ENCODE measurements at regions not wholly inside any gene's neighbourhood (a gene's known extent, or its start where the extent isn't known, plus 50 kb on each side); places are given as distances from the start of the nearest gene placed in this dataset.
"Not testable (repeated sequence)": the region's sequence is repeated elsewhere in the genome, so short reads cannot be mapped to it uniquely, and the experiment has no call there.

- not testable (repeated sequence) for DNase-seq
These were observed 114.5 kb upstream of the PLGLB2 start for GRCh38 chr2:87633287-87633963.

DNA sequence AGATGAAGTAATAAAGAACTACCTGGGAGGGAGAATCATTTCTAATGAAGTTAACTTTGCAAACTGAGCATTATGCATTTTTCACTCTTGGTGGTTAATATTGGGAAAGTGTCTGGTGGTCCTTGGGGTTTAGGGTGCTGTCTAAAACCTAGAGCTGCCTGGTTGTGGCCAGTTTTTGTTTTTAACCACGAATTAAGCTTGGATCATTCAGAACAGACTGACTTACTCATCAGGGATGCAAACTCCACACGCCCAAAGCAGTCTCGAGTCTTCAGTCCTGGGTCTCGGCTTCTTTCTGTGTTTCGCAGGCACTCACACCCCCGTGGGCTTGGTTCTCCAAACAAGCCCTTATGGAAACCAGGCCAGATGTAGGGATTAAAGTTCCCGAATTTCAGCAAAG lies 113.8 kb upstream of the PLGLB2 start:
- not testable (repeated sequence) for DNase-seq

- DNase-seq = peak; percentile 95
These were observed 112.8 kb upstream of the PLGLB2 start for GRCh38 chr2:87634971-87635650.

- not testable (repeated sequence) for DNase-seq
These were observed 111.6 kb upstream of the PLGLB2 start for GRCh38 chr2:87636246-87636645.

GRCh38 chr2:87636735-87637134 lies 111.2 kb upstream of the PLGLB2 start:
- DNase-seq = not testable (repeated sequence)

- peak; percentile 52 for DNase-seq
These were observed 110.5 kb upstream of the PLGLB2 start for GRCh38 chr2:87637249-87637990.

DNA sequence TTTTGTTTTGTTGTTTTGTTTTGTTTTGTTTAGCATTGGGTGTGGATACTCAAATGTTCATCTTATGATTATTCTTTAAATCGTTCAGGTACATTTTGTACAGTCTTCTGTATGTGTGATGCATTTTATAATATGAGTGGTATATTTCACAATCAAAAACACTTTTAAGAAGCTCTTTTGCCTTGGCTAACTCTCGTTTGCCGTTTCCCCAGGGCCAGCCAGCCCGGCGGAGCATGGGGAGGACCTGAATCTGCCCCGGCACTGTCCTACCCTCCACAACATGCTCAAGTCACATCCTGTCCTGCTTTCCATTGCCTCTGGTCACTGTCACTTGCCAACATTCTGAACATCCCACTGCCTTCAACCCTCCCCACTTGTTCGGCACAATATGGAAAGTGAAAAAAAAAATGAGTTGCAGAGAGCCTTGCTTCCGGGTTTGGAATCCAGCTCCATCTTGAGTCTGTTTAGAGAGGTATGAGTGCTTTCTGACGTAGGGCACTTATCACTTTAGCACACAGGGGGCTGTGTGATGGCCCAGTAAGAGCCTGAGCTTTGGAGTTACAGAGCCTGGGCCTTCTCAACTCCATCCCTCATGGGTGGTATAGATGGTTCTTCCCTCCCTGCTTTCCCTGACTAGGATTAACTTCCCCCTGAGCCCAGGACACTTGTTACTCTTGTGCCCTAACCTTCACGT lies 109.6 kb upstream of the PLGLB2 start:
- DNase-seq = not testable (repeated sequence)

- not testable (repeated sequence) for DNase-seq
These were observed 109.0 kb upstream of the PLGLB2 start for GRCh38 chr2:87638872-87639271.

GRCh38 chr2:87639801-87640440 lies 108.0 kb upstream of the PLGLB2 start:
- DNase-seq = not testable (repeated sequence)

DNA sequence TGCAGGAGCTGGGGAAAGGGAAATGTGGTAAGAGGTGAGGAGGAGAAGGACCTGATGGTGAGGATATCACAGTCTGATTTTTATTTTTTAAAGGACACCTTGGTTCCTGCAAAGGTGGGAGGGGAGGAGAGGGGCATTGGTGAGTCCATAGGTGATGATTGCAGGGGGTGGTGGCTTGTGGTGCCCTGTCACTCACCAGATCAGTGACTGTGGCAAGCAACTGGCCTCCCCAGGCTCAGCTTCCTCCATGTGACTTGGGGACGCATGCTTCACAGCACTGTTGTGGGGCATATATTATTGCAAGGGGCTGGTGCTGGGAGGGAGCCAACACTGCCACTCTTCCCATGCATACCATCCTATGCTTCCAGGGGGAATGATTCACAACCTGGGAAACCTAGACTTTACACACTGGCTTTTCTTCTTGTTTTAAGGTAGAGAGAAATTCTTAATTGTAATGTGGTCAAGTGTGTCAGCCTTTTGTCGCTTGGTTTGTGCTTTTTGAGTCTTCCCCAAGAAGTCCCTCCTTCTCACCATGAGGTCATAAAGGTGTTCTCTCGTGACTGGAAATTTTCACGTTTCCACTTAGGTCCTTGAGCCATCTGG lies 106.8 kb upstream of the PLGLB2 start:
- DNase-seq = not testable (repeated sequence)

DNA sequence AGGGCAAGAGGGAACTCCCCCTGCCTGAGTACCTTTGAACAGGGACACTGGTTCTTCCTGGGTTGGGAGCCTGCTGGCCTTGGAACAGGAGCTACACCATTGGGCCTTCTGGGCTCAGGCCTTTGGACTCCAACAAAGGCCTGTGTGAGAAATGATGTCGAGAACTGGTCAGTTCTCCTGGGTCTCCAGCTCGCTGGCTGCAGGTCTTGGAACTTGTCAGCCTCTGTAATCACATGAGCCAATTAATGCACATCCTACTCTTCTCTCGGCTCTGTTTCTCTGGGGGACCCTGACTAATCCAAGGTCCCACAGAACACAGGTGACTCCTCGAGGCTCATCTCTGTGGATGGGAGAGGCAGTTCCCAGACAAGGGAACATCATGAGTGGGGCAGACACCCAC lies 104.7 kb upstream of the PLGLB2 start:
- DNase-seq = not testable (repeated sequence)

DNA sequence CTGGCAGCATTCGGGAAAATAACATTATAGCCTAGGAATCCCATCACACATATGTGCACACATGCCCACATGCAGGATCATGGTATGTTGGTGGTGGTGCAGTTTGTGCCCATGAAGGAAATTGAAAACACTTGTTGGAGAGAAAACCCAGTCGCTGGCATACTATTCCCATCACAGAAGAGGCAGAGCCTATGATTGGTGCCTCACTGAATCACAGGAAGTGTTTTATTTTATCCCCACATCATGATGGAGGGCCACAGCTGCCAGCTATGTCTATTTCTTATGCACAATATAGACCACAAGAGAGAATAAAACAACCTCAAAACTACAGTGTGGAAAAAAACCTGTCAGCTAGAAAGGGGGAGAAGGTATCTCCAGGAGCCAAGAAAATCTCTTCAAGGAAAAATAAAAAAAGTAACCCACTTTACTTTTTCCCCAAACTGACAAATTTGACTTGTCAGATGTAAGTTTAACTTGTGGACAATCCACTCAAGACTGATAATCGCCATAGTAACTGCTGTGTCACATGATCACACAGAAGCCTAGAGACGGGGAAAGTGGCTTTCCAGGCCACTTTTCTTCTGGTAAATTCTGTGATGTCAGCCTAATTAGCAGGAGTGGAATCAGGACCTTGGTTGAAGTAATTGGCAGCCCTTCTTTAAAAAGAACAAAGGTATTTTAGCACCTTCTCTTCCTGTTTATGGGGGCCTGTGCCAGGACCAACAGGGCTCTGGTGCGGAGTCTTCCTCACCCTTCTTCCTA lies 100.0 kb upstream of the PLGLB2 start:
- not testable (repeated sequence) for DNase-seq

- DNase-seq = not testable (repeated sequence)
These were observed 99.1 kb upstream of the PLGLB2 start for GRCh38 chr2:87648815-87649214.

DNA sequence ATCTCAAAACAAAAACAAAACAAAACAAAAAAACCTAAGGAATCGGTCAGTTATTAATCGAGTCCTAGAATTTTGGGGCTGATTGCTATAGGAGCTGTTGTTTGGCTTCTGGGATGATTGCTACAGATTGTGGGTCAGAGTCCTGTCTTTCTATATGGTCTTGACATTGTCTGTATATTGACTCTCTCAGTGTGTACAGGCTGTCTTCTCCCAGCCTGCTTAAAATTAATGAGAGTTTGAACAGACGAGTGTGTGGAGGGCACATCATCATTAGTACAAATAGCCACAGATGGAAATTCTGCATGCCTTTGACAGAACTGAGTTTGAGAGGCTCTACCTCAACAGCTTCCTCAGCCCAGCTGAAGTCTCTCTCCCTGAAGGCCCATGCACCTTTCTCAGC lies 98.0 kb upstream of the PLGLB2 start:
- not testable (repeated sequence) for DNase-seq

DNA sequence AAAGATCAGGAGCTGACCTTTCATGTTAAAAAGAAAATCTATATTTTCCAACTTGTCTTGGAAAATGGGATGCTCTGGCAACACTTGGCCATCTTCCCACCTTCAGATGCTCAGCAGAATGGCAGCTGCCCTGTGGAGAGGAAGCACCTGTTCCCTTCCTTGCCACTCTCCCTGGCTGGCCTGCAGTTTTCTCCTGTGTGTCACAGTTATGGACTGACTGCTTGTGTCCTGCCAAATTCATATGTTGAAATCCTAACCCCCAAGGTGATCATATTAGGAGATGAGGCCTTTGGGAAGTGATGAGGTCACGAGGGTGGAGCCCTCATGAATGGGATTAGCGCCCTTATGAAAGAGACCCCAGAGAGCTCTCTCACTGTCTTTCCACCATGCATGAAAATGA lies 97.0 kb upstream of the PLGLB2 start:
- not testable (repeated sequence) for DNase-seq

DNA sequence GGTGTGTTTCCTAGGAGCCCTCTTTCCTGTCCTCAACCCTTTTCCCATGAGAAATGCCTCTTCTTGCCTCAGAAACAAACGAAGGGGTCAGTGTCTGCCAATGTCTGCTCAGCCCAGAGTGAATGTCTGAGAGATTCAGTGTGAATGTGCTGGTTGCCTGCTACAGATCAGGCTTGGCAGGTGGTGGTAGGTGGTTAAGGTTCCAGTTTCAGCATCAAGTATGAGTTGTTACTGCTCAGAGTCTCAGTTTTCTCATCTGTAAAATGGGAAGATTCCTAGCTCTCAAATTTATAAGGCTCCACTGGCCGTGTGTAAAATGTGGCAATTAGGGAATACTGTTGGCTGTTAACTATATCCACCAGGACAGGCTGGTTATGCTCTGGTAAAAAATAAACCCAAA lies 96.3 kb upstream of the PLGLB2 start:
- not testable (repeated sequence) for DNase-seq

- not testable (repeated sequence) for DNase-seq
These were observed 94.5 kb upstream of the PLGLB2 start for GRCh38 chr2:87653373-87653772.

DNA sequence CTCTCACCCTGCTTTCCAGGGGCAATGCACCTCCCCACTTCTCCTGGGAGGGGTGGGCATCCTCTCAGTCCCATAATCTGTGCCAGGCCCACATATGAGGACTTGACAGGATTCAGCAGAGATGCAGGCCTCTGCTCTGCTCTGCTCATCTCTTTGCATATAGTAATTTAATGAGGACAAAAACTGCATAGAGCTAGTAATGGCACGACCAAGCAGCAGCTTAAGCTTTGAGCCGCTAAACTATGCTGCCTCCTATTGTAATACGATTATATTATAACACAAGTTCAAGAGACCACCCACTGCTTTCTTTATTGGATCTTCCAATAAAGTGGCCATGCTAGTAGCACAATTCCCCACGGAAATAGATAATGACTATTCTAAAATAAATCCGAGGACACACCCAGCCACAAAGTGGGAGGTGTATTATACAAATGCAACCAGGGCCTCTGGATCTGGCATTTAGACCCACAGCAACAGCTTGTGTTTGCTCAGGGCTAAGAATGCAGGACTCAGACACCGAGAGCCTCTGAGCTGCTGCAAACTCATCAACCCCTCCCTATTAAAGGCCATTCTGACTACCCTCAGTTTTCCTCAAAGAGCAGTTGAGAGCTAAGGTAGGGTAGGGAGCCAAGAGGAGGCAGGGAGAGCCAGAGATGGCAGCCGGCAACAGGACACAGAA lies 93.6 kb upstream of the PLGLB2 start:
- DNase-seq = not testable (repeated sequence)

DNA sequence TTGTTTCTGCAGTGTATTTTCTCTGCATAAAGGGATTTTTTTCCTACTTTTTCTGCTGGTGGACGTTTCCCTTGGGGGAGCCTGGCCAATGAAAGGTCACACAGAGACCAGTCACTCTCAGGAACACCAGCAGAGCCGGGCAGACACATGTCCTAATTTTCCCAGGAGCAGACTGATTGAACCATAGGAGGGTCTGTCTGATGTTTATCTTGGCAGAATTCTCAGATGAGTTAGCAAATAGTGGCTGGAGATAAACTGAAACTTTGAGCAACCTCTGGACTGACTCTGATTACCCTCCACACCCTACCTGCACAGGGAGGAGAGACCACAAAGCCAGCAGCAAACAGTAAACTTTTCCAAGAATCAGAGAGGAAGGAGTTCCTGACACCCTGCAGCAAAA lies 90.0 kb upstream of the PLGLB2 start:
- DNase-seq = not testable (repeated sequence)

DNA sequence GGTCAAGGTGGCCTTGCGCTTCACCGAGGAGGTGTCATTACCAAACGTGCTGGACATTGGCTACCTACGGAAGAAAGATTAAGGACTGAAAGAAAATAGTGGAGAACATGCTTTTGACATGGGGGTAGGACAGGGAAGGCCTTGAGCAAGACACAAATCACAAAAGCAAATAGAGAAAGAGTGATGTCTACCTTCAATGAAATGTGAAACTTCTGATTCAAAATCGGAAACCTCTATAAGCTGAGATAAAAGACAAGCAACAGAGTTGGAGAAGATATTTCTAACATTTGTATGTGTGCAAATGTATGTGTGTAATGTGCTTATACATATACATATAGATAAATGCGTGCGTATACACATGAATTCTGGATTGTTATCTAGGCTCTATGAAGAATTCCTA lies 89.5 kb upstream of the PLGLB2 start:
- not testable (repeated sequence) for DNase-seq

GRCh38 chr2:87658976-87659375 lies 88.9 kb upstream of the PLGLB2 start:
- DNase-seq = not testable (repeated sequence)
